HG02798 (cell line): ENCODE measurements at regions not wholly inside any gene's neighbourhood (a gene's known extent, or its start where the extent isn't known, plus 50 kb on each side); places are given as distances from the start of the nearest gene placed in this dataset.
"Not testable (repeated sequence)": the region's sequence is repeated elsewhere in the genome, so short reads cannot be mapped to it uniquely, and the experiment has no call there.

Source experiments
- ATAC-seq: cut with Tn5 transposase; IDR thresholded peaks from one replicate; pipeline ENCODE4 v1.9.1; 2021; ENCODE audit warnings: mild to moderate bottlenecking; ENCODE audit not compliant: unreplicated experiment, poor library complexity

GRCh38 chr12:72839696-72840095, 567.5 kb downstream of the TRHDE start:
- ATAC-seq: no peak

GRCh38 chr12:72863671-72864070, 591.5 kb downstream of the TRHDE start:
- ATAC-seq: no peak

GRCh38 chr12:72865921-72866320, 593.8 kb downstream of the TRHDE start:
- ATAC-seq: no peak

- no peak for ATAC-seq
Observed at GRCh38 chr12:72869024-72869423, 596.9 kb downstream of the TRHDE start.

GRCh38 chr12:72872238-72872887, 600.2 kb downstream of the TRHDE start:
- no peak for ATAC-seq

GRCh38 chr12:72872996-72873395, 600.8 kb downstream of the TRHDE start:
- no peak for ATAC-seq

GRCh38 chr12:72876092-72876491, 603.9 kb downstream of the TRHDE start:
- no peak for ATAC-seq

GRCh38 chr12:72888693-72889092, 616.5 kb downstream of the TRHDE start:
- ATAC-seq: no peak

- ATAC-seq: no peak
Observed at GRCh38 chr12:72889791-72890190, 617.6 kb downstream of the TRHDE start.

GRCh38 chr12:72901685-72902084, 629.5 kb downstream of the TRHDE start:
- no peak for ATAC-seq

- ATAC-seq: no peak
Observed at GRCh38 chr12:72925716-72926115, 653.5 kb downstream of the TRHDE start.

- ATAC-seq: not testable (repeated sequence)
Observed at GRCh38 chr12:72931838-72932237, 659.7 kb downstream of the TRHDE start.

GRCh38 chr12:72937486-72937885, 665.3 kb downstream of the TRHDE start:
- no peak for ATAC-seq

- ATAC-seq: no peak
Observed at GRCh38 chr12:72957454-72957853, 685.3 kb downstream of the TRHDE start.

- ATAC-seq: no peak
Observed at GRCh38 chr12:72966684-72967083, 694.5 kb downstream of the TRHDE start.

- ATAC-seq: no peak
Observed at GRCh38 chr12:72974954-72975555, 702.9 kb downstream of the TRHDE start.

GRCh38 chr12:72978999-72979398, 706.8 kb downstream of the TRHDE start:
- ATAC-seq: no peak

- no peak for ATAC-seq
Observed at GRCh38 chr12:72982356-72982755, 710.2 kb downstream of the TRHDE start.

- no peak for ATAC-seq
Observed at GRCh38 chr12:72986963-72987362, 714.8 kb downstream of the TRHDE start.

GRCh38 chr12:72989458-72989947, 717.3 kb downstream of the TRHDE start:
- ATAC-seq: no peak

GRCh38 chr12:72995029-72995428, 722.9 kb downstream of the TRHDE start:
- ATAC-seq: not testable (repeated sequence)

GRCh38 chr12:72995616-72996015, 723.4 kb downstream of the TRHDE start:
- ATAC-seq: no peak
